ENCODE measurements at regions not wholly inside any gene's neighbourhood (a gene's known extent, or its start where the extent isn't known, plus 50 kb on each side); places are given as distances from the start of the nearest gene placed in this dataset.

DNA sequence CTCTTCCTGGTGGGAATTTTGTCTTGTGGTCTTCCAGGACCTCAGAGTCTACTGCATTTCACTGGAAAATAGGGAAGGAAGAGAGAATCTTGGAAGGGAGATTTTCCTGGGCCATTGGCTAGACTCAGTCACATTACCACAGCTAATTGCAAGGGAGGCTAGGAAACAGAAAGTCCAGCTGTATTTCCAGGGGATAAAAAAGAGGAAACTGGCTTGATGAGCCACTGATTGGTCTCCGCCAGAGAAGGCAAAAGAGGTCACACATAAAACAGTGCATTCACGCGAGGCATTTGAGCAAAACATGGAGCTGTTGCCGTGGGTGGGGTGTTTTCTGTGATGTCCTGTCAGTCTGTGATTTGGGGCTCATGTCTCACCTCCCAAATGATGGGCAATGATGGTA, 345.3 kb downstream of the FOXL1 start:
- TF ChIP-seq, protein P1, sequence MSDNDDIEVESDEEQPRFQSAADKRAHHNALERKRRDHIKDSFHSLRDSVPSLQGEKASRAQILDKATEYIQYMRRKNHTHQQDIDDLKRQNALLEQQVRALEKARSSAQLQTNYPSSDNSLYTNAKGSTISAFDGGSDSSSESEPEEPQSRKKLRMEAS (IDR thresholded peaks at IDR 0.05; ENCODE audit: low read depth, low read length), result no peak
- TF ChIP-seq REST (IDR thresholded peaks at IDR 0.05; ENCODE audit: low read depth, low read length) (no peak), RCOR1 (conservative IDR thresholded peaks at IDR 0.05; ENCODE audit: low read depth, low read length) (no peak), ASH2L (IDR thresholded peaks at IDR 0.05; ENCODE audit: borderline replicate concordance, low read depth) (no peak), ELK1 (IDR thresholded peaks at IDR 0.05; ENCODE audit: low read depth, low read length) (no peak), HCFC1 (IDR thresholded peaks at IDR 0.05; ENCODE audit: low read length) (no peak), CEBPB (IDR thresholded peaks at IDR 0.05; ENCODE audit: borderline replicate concordance in 1 of 2, low read depth in 2 of 2, low read length in 2 of 2) (no peak)
- TF ChIP-seq, protein P2, sequence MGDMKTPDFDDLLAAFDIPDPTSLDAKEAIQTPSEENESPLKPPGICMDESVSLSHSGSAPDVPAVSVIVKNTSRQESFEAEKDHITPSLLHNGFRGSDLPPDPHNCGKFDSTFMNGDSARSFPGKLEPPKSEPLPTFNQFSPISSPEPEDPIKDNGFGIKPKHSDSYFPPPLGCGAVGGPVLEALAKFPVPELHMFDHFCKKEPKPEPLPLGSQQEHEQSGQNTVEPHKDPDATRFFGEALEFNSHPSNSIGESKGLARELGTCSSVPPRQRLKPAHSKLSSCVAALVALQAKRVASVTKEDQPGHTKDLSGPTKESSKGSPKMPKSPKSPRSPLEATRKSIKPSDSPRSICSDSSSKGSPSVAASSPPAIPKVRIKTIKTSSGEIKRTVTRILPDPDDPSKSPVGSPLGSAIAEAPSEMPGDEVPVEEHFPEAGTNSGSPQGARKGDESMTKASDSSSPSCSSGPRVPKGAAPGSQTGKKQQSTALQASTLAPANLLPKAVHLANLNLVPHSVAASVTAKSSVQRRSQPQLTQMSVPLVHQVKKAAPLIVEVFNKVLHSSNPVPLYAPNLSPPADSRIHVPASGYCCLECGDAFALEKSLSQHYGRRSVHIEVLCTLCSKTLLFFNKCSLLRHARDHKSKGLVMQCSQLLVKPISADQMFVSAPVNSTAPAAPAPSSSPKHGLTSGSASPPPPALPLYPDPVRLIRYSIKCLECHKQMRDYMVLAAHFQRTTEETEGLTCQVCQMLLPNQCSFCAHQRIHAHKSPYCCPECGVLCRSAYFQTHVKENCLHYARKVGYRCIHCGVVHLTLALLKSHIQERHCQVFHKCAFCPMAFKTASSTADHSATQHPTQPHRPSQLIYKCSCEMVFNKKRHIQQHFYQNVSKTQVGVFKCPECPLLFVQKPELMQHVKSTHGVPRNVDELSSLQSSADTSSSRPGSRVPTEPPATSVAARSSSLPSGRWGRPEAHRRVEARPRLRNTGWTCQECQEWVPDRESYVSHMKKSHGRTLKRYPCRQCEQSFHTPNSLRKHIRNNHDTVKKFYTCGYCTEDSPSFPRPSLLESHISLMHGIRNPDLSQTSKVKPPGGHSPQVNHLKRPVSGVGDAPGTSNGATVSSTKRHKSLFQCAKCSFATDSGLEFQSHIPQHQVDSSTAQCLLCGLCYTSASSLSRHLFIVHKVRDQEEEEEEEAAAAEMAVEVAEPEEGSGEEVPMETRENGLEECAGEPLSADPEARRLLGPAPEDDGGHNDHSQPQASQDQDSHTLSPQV (IDR thresholded peaks at IDR 0.05), result no peak
- TF ChIP-seq, protein P3, sequence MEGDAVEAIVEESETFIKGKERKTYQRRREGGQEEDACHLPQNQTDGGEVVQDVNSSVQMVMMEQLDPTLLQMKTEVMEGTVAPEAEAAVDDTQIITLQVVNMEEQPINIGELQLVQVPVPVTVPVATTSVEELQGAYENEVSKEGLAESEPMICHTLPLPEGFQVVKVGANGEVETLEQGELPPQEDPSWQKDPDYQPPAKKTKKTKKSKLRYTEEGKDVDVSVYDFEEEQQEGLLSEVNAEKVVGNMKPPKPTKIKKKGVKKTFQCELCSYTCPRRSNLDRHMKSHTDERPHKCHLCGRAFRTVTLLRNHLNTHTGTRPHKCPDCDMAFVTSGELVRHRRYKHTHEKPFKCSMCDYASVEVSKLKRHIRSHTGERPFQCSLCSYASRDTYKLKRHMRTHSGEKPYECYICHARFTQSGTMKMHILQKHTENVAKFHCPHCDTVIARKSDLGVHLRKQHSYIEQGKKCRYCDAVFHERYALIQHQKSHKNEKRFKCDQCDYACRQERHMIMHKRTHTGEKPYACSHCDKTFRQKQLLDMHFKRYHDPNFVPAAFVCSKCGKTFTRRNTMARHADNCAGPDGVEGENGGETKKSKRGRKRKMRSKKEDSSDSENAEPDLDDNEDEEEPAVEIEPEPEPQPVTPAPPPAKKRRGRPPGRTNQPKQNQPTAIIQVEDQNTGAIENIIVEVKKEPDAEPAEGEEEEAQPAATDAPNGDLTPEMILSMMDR (IDR thresholded peaks at IDR 0.05 in 2 of 3, conservative IDR thresholded peaks at IDR 0.05 in 1 of 3; ENCODE audit: control insufficient read depth in 2 of 3, extremely low read depth in 1 of 3, insufficient read depth in 1 of 3, low read depth in 3 of 3, low read length in 3 of 3), result no peak
